HFFc6 (cell line): ENCODE measurements at regions not wholly inside any gene's neighbourhood (a gene's known extent, or its start where the extent isn't known, plus 50 kb on each side); places are given as distances from the start of the nearest gene placed in this dataset.
"Not testable (repeated sequence)": the region's sequence is repeated elsewhere in the genome, so short reads cannot be mapped to it uniquely, and the experiment has no call there.

Experiments
- DNase-seq: peaks from one replicate; pipeline ENCODE4 v3.0.0-alpha.2; 2018
- H3K27ac Mint-ChIP-seq: 2 replicates; pipeline ENCODE4 v1.8.0; 2020; ENCODE audit warnings: mild to moderate bottlenecking, mixed read lengths
- H3K27me3 Mint-ChIP-seq: 2 replicates; pipeline ENCODE4 v1.8.0; 2021; ENCODE audit warnings: mild to moderate bottlenecking, moderate library complexity, mixed read lengths; ENCODE audit not compliant: insufficient read depth
- H3K36me3 Mint-ChIP-seq: 2 replicates; pipeline ENCODE4 v1.8.0; 2021; ENCODE audit warnings: low read depth, mixed read lengths
- H3K4me1 Mint-ChIP-seq: 2 replicates; pipeline ENCODE4 v1.8.0; 2020; ENCODE audit warnings: low read depth, mixed read lengths
- H3K4me3 Mint-ChIP-seq: 2 replicates; pipeline ENCODE4 v1.8.0; 2020; ENCODE audit warnings: mild to moderate bottlenecking, moderate library complexity, mixed read lengths
- H3K9me3 Mint-ChIP-seq: 2 replicates; pipeline ENCODE4 v1.8.0; 2020; ENCODE audit warnings: mild to moderate bottlenecking, mixed read lengths
- TF ChIP-seq, protein P1 (sequence below): fragments of 200-600 bp; sonication (generic); IDR thresholded peaks from 2 replicates; pipeline ENCODE4 v1.5.0; 2021; ENCODE audit warnings: antibody characterized with exemption, mild to moderate bottlenecking

DNA sequence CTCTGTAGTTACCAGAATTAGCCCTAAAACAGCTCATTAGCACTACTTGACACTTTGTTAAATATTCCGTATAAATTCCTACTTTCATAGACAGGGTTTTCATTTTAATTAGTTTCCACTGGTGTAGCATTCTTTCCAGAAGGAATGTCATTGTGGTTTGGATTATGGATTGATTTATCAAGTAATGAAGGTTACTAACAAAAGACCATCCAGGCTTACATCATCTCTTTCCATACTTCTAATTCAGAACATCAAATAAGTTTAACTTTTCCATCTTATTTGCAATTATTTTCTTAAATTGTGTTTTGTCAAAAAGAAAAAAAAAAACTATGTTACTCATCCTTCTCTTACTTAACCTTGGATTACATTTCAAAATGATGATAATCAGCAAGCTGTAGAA, 231.8 kb upstream of the SPOPL start:
- no peak for DNase-seq
- Mint-ChIP-seq H3K4me3 (no peak overlapping the region), H3K36me3 (peaks cover 9% of the 10 kb centered on the region), H3K27me3 (no peaks in the 10 kb centered on the region; the same call in 1 of the 2 replicates), H3K4me1 (peaks cover 62% of the 10 kb centered on the region), H3K9me3 (peaks cover 9% of the 10 kb centered on the region), H3K27ac (no peak overlapping the region)
- TF ChIP-seq, protein P1, sequence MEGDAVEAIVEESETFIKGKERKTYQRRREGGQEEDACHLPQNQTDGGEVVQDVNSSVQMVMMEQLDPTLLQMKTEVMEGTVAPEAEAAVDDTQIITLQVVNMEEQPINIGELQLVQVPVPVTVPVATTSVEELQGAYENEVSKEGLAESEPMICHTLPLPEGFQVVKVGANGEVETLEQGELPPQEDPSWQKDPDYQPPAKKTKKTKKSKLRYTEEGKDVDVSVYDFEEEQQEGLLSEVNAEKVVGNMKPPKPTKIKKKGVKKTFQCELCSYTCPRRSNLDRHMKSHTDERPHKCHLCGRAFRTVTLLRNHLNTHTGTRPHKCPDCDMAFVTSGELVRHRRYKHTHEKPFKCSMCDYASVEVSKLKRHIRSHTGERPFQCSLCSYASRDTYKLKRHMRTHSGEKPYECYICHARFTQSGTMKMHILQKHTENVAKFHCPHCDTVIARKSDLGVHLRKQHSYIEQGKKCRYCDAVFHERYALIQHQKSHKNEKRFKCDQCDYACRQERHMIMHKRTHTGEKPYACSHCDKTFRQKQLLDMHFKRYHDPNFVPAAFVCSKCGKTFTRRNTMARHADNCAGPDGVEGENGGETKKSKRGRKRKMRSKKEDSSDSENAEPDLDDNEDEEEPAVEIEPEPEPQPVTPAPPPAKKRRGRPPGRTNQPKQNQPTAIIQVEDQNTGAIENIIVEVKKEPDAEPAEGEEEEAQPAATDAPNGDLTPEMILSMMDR: no peak

DNA sequence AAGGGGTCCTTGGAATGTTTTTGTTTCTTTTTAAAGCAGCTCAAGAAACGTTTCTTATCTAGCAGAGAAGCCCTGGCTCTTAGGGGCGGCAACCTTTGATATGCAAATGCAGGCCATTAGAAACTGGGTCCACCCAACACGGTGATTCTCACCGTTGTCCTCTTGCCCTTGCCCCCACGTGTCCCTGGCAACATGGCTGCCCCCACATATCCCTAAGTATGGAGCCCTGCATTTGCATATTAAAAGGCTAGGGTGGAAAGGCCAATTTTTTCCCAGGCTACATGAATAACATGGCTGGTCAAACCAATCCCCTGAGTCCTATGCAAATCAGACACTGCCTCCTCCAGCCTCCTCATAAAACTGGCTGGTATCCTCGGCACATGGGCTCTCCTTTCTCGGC, 230.1 kb upstream of the SPOPL start:
- Mint-ChIP-seq H3K36me3 (peaks cover 9% of the 10 kb centered on the region), H3K27me3 (no peaks in the 10 kb centered on the region; the same call in 1 of the 2 replicates), H3K9me3 (peaks cover 9% of the 10 kb centered on the region), H3K4me3 (no peak overlapping the region), H3K27ac (no peak overlapping the region), H3K4me1 (peaks cover 79% of the 10 kb centered on the region)
- TF ChIP-seq, protein P1: no peak
- no peak for DNase-seq

DNA sequence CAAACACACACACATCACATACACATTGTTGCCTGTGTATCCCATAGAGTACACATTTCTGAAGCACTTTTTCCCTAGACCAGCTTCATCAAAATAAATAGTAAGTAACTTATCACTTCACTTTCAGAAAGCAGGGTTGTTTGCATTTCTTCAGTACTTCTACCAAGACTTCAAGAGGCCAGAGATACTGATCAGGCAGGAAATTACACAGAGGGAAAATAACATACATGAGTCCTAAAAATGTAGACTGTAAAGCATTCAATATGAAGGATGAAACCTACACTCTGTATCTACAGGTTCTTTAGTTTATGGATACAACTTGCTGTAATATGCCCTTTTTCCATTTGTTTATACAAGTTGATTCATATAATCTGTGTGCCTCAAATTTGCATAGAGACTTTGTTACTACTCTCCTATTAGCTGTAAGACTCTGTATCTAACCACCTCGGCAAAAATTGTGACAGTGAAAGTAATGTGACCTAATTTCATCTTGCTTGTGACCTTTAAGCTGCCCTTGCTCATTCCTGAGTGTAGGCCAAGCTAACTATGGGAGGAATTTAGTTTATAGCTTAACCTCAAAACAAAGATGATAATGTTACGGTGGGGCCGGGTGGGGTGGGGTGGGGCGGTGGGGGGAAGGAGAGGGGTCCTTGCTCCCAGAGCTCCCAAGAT, 228.9 kb upstream of the SPOPL start:
- Mint-ChIP-seq H3K36me3 (peaks cover 9% of the 10 kb centered on the region), H3K4me3 (no peak overlapping the region), H3K27me3 (no peaks in the 10 kb centered on the region), H3K4me1 (peaks cover 78% of the 10 kb centered on the region), H3K9me3 (peaks cover 9% of the 10 kb centered on the region), H3K27ac (no peak overlapping the region)
- no peak for DNase-seq
- TF ChIP-seq, protein P1: no peak

DNA sequence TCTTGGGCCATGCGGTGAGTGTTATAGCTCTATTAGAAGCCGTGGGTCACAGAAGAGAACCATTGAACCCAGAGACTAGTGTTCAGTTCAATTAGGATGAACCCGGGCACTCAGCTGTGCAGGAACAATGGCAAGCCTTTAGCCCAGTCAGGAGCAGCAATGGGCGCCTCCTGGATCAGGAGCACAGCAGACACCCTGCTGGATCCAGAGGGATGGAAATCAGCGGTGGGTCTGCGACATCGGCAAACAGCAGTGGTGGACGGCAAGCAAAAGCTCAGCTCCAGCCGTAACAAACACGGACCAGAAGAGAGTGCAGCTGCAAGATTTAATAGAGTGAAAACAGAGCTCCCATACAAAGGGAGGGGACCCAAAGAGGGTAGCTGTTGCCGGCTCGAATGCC, 228.3 kb upstream of the SPOPL start:
- DNase-seq, H3K4me3 Mint-ChIP-seq, H3K27me3 Mint-ChIP-seq, H3K9me3 Mint-ChIP-seq, H3K27ac Mint-ChIP-seq, H3K36me3 Mint-ChIP-seq: not testable (repeated sequence)
- H3K4me1 Mint-ChIP-seq: peaks cover 72% of the 10 kb centered on the region

DNA sequence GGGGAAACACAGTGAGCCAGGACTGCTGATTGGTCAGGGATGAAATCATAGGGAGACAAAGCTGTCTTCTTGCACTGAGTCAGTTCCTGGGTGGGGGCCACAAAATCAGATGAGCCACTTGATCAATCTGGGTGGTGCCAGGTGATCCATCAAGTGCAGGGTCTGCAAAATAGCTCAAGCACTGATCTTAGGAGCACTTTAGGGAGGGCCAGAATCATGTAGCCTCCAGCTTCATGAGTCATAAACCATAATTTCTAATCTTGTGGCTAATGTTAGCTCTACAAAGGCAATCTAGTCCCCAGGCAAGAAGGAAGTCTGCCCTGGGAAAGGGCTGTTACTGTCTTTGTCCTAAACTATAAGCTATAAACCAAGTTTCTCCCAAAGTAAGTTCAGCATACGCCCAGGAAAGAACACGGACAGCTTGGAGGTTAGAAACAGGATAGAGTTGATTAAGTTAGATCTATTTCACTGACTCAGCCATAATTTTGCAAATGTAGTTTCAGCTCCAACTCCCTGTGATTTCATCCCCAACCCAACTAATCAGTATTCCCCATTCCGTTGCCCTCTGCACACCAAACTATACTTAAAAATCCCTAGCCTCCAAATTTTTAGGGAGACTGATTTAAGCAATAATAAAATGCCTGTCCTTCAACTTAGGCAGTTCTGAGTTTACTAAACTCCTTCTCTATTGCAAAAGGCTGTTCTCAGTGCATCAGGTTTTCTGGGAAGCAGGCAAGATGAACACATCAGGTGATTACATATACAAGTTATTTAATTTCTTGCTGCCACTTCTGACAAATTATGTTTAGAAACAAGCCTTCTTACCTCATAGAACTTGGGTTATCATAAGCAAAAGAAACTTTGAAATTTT, 226.9 kb upstream of the SPOPL start:
- peak; percentile 49 for DNase-seq
- TF ChIP-seq, protein P1: no peak
- peaks cover 60% of the 10 kb centered on the region for H3K4me1 Mint-ChIP-seq
- peaks cover 9% of the 10 kb centered on the region for H3K36me3 Mint-ChIP-seq
- peak overlapping the region; percentile 50 for H3K4me3 Mint-ChIP-seq
- H3K27ac Mint-ChIP-seq: peak overlapping the region; percentile 67
- peaks cover 9% of the 10 kb centered on the region for H3K9me3 Mint-ChIP-seq
- no peaks in the 10 kb centered on the region for H3K27me3 Mint-ChIP-seq

DNA sequence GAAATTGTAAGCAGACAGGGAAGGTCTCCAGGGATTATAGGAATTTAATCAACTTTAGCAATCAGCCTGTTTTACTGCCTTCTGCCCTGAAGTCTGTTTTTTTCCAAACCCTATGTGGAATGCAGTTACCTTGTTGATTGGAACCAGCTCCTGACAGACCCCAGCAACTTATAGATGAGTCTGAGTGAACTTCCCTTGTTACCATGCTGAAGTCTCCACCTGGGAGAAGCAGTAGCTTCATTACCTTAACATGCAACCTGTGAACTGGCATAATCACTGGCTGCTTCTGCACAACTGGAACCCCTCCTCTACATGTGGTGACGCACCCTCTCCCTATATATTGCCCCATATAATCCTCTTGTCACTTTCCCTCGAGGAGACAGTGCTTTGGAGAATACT, 226.3 kb upstream of the SPOPL start:
- Mint-ChIP-seq H3K27me3 (no peaks in the 10 kb centered on the region), H3K27ac (peak overlapping the region; percentile 67), H3K9me3 (peaks cover 9% of the 10 kb centered on the region), H3K4me1 (peaks cover 54% of the 10 kb centered on the region), H3K36me3 (peaks cover 9% of the 10 kb centered on the region), H3K4me3 (peak overlapping the region; percentile 50; the same call in 1 of the 2 replicates)
- no peak for DNase-seq
- TF ChIP-seq, protein P1: no peak
